ENCODE measurements at regions not wholly inside any gene's neighbourhood (a gene's known extent, or its start where the extent isn't known, plus 50 kb on each side); places are given as distances from the start of the nearest gene placed in this dataset.

DNA sequence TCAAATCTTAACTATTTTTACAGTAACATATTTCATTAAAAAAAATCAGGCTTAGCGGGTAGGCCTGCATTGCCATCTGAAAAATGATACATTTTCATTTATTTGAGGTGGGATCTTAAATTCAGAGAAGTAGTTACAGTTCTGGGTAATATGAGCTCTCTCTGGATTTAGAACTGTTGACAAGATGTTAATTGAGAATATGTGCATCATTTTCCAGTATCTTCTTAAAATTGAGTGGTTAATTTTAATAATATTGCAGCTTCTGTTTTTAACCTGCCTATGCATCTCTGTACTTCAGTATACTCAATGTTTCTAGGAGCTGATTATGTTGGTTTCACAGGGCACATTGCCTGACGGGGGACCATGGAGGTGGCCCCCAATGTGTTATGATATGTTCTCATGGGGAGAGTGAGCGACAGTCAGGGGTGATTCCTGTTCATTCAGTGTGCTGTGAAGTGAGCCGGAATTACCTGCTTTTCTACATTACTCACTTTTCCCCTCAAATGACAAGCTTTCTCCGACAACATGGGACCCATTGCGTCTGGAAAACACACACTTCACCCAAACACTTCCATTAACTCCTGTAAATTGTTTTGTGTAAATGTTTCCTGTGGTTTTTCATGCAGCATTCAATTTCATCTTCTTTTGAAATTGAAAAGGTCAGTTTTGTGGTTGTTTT, 406.2 kb downstream of the MTX2 start:
- intact Hi-C loops (cut with micrococcal nuclease), result no loop called here
- H3K4me3 Mint-ChIP-seq, result no peak overlapping the region
- H3K27ac Mint-ChIP-seq, result no peak overlapping the region
- no peaks in the 10 kb centered on the region for H3K9me3 Mint-ChIP-seq
- peaks cover 4% of the 10 kb centered on the region for H3K27me3 Mint-ChIP-seq
- H3K4me1 Mint-ChIP-seq (ENCODE audit: low read depth), result no peaks in the 10 kb centered on the region
- no peaks in the 10 kb centered on the region for H3K36me3 Mint-ChIP-seq (ENCODE audit: low read depth)

DNA sequence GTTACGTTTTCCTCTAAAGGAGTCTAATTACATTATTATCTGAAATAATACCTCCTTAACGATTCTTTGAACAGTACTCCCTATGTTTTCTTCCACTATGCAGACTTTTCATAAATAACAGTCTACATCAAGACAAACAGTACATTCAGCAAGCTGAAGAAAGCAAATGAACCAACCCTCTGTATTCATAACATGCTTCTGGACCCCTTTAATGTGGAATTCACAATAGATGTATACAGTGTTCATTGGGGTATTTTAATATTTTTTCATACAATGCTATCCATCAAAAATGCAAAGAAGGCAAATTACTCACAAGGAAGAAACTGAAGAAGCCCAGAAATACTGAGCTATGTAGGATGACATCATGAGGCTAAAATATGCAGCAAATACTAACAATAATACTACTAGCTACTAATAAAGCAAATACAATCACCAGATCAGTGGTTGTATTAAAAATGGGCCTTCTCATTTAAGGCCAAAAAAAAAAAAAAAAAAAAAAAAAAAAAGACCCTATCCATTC, 408.6 kb downstream of the MTX2 start:
- H3K4me3 Mint-ChIP-seq, result no peak overlapping the region
- peaks cover 5% of the 10 kb centered on the region for H3K27me3 Mint-ChIP-seq
- no peak overlapping the region for H3K27ac Mint-ChIP-seq
- H3K36me3 Mint-ChIP-seq (ENCODE audit: low read depth), result no peaks in the 10 kb centered on the region
- intact Hi-C loops (cut with micrococcal nuclease), result no loop called here
- H3K4me1 Mint-ChIP-seq (ENCODE audit: low read depth), result no peaks in the 10 kb centered on the region
- H3K9me3 Mint-ChIP-seq, result no peaks in the 10 kb centered on the region

GRCh38 chr2:176678571-176678970, 409.3 kb downstream of the MTX2 start:
- H3K27ac Mint-ChIP-seq, result no peak overlapping the region
- H3K36me3 Mint-ChIP-seq (ENCODE audit: low read depth), result no peaks in the 10 kb centered on the region
- H3K9me3 Mint-ChIP-seq, result no peaks in the 10 kb centered on the region
- H3K27me3 Mint-ChIP-seq, result peaks cover 5% of the 10 kb centered on the region
- H3K4me1 Mint-ChIP-seq (ENCODE audit: low read depth), result no peaks in the 10 kb centered on the region
- intact Hi-C loops (cut with micrococcal nuclease), result no loop called here
- H3K4me3 Mint-ChIP-seq, result no peak overlapping the region

DNA sequence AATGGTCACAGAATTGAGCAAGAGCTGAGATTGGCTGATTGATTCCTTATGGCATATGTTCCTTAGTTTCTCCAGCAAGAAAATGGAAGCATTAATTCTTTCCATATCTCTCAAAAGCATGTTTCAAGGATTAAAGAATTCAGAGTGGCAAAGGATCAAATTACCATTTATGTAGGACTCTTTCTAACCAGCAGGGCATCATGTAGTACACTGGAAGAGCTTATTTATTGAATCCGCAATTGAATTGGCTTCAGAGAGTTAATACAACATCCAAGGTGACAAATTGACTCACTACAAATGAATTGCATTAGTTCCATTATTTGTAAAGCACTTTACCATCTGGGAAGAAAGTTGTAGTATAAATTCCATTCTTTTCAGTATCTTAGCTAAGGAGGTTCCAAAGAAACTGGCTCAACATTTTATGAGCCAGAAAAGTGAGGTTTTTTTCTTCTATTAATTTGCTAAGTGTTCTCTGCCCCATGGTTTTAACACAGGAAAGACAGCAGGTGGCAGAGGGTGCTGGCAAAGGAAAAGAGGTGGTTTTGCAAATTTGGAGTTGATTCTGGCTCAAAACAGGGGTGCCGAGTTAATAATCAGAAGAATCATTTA, 409.9 kb downstream of the MTX2 start:
- Mint-ChIP-seq H3K4me3 (no peak overlapping the region), H3K27me3 (peaks cover 4% of the 10 kb centered on the region), H3K36me3 (ENCODE audit: low read depth) (no peaks in the 10 kb centered on the region), H3K27ac (no peak overlapping the region), H3K4me1 (ENCODE audit: low read depth) (no peaks in the 10 kb centered on the region), H3K9me3 (no peaks in the 10 kb centered on the region)
- intact Hi-C loops (cut with micrococcal nuclease), result no loop called here

GRCh38 chr2:176680916-176681516, 411.8 kb downstream of the MTX2 start:
- peaks cover 9% of the 10 kb centered on the region for H3K27me3 Mint-ChIP-seq
- no peak overlapping the region for H3K27ac Mint-ChIP-seq
- intact Hi-C loops (cut with micrococcal nuclease), result no loop called here
- no peaks in the 10 kb centered on the region for H3K9me3 Mint-ChIP-seq
- no peaks in the 10 kb centered on the region for H3K36me3 Mint-ChIP-seq (ENCODE audit: low read depth)
- H3K4me3 Mint-ChIP-seq, result no peak overlapping the region
- H3K4me1 Mint-ChIP-seq (ENCODE audit: low read depth), result no peaks in the 10 kb centered on the region

GRCh38 chr2:176681584-176682115, 412.4 kb downstream of the MTX2 start:
- Mint-ChIP-seq H3K27ac (no peak overlapping the region), H3K4me3 (no peak overlapping the region), H3K9me3 (no peaks in the 10 kb centered on the region), H3K4me1 (ENCODE audit: low read depth) (no peaks in the 10 kb centered on the region), H3K36me3 (ENCODE audit: low read depth) (no peaks in the 10 kb centered on the region), H3K27me3 (peaks cover 10% of the 10 kb centered on the region)
- intact Hi-C loops (cut with micrococcal nuclease), result no loop called here

DNA sequence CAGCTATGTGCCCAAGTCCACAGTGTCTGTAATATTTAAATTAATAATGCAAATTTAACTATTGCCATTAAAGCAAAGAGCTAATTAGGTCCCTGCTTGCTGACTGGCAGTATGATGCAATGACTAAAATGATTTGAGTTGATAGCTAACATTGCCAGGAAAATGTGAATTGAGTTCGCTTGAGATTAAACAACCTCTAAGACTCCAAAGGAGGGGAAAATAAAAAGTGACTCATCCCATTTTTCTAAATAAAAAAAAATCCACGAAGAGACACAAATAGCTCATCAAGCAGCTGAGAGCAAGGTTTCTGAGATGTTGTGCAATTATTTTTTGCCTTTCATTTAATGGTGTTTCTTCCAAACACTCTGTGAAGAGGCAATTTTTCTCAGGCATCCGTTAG, 413.0 kb downstream of the MTX2 start:
- H3K36me3 Mint-ChIP-seq (ENCODE audit: low read depth), result no peaks in the 10 kb centered on the region
- intact Hi-C loops (cut with micrococcal nuclease), result no loop called here
- H3K4me3 Mint-ChIP-seq, result no peak overlapping the region
- no peaks in the 10 kb centered on the region for H3K9me3 Mint-ChIP-seq
- H3K27me3 Mint-ChIP-seq, result peaks cover 10% of the 10 kb centered on the region
- no peak overlapping the region for H3K27ac Mint-ChIP-seq
- H3K4me1 Mint-ChIP-seq (ENCODE audit: low read depth), result no peaks in the 10 kb centered on the region

- Mint-ChIP-seq H3K9me3 (no peaks in the 10 kb centered on the region), H3K27me3 (peaks cover 10% of the 10 kb centered on the region), H3K4me1 (ENCODE audit: low read depth) (no peaks in the 10 kb centered on the region), H3K27ac (no peak overlapping the region), H3K4me3 (no peak overlapping the region), H3K36me3 (ENCODE audit: low read depth) (no peaks in the 10 kb centered on the region)
- intact Hi-C loops (cut with micrococcal nuclease), result no loop called here
These were observed 414.4 kb downstream of the MTX2 start for GRCh38 chr2:176683618-176684111.

DNA sequence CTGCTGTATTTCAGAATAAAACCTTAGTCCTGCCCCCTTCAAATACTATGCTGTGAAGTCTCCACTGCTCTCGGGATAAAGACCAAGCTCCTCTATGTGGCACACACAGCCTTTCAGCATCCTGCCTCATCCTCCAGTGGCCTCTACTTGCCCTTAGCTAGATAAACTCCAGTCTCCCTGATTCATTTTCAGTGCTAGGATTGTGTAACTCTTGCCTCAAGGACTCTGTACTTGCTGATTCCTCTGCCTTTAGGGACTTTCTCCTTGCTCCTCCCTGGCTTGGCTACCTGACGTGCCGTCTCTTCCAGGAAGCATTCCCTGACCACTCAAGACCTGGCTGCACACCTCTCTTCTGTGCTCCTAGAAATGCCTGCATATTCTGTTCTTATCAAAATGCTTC, 416.7 kb downstream of the MTX2 start:
- Mint-ChIP-seq H3K4me1 (ENCODE audit: low read depth) (no peaks in the 10 kb centered on the region), H3K27me3 (peaks cover 10% of the 10 kb centered on the region), H3K27ac (no peak overlapping the region), H3K9me3 (no peaks in the 10 kb centered on the region), H3K36me3 (ENCODE audit: low read depth) (no peaks in the 10 kb centered on the region), H3K4me3 (no peak overlapping the region)
- intact Hi-C loops (cut with micrococcal nuclease), result no loop called here

DNA sequence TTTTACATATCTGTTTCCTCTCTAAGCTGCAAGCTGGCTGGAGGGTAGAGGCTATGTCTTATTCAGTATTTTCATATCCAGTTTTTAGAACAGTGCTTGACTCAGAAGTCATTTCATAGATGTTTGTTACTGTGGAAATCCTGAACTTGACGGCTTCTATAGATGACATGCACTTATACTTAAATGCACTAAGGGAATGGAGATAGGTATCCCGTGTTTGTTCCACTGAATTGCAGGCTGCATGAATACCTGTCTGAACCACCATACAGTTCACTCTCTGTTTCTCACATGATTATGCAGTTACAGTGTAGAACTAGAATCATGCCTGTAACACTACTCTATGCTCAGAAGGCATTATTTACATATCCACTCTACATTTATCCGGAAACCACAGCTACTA, 417.1 kb downstream of the MTX2 start:
- intact Hi-C loops (cut with micrococcal nuclease), result no loop called here
- no peak overlapping the region for H3K4me3 Mint-ChIP-seq
- H3K27me3 Mint-ChIP-seq, result peaks cover 10% of the 10 kb centered on the region
- H3K9me3 Mint-ChIP-seq, result no peaks in the 10 kb centered on the region
- no peak overlapping the region for H3K27ac Mint-ChIP-seq
- no peaks in the 10 kb centered on the region for H3K4me1 Mint-ChIP-seq (ENCODE audit: low read depth)
- H3K36me3 Mint-ChIP-seq (ENCODE audit: low read depth), result no peaks in the 10 kb centered on the region

GRCh38 chr2:176687342-176687741, 418.1 kb downstream of the MTX2 start:
- intact Hi-C loops (cut with micrococcal nuclease), result no loop called here
- Mint-ChIP-seq H3K9me3 (no peaks in the 10 kb centered on the region), H3K27ac (no peak overlapping the region), H3K27me3 (peaks cover 10% of the 10 kb centered on the region), H3K4me1 (ENCODE audit: low read depth) (no peaks in the 10 kb centered on the region), H3K36me3 (ENCODE audit: low read depth) (no peaks in the 10 kb centered on the region), H3K4me3 (no peak overlapping the region)

GRCh38 chr2:176687944-176688343, 418.7 kb downstream of the MTX2 start:
- no peaks in the 10 kb centered on the region for H3K36me3 Mint-ChIP-seq (ENCODE audit: low read depth)
- no peak overlapping the region for H3K4me3 Mint-ChIP-seq
- H3K9me3 Mint-ChIP-seq, result no peaks in the 10 kb centered on the region
- H3K27me3 Mint-ChIP-seq, result peaks cover 7% of the 10 kb centered on the region
- intact Hi-C loops (cut with micrococcal nuclease), result no loop called here
- no peaks in the 10 kb centered on the region for H3K4me1 Mint-ChIP-seq (ENCODE audit: low read depth)
- no peak overlapping the region for H3K27ac Mint-ChIP-seq

DNA sequence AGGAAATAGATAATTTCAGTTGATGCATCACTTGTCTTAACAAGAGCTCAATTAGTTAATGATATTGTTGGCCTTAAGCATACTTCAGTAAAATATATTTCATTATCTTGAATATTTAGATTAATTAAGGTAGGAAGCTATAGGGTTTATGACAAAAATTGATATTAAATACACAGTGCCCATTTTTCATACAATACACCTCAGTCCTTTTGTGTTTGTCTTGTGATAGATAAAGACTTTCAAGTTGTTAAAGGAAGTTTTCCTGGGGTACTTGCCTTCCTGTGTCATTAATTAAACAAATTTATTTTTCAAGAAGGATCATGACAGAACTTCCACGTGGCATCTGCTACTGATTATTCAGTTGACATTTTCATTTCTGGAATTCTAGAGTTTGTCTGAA, 420.5 kb downstream of the MTX2 start:
- Mint-ChIP-seq H3K4me1 (ENCODE audit: low read depth) (no peaks in the 10 kb centered on the region), H3K4me3 (no peak overlapping the region), H3K36me3 (ENCODE audit: low read depth) (no peaks in the 10 kb centered on the region), H3K9me3 (no peaks in the 10 kb centered on the region), H3K27ac (no peak overlapping the region), H3K27me3 (peaks cover 9% of the 10 kb centered on the region)
- intact Hi-C loops (cut with micrococcal nuclease), result no loop called here

- Mint-ChIP-seq H3K27ac (no peak overlapping the region), H3K27me3 (peaks cover 2% of the 10 kb centered on the region), H3K4me1 (ENCODE audit: low read depth) (no peaks in the 10 kb centered on the region), H3K36me3 (ENCODE audit: low read depth) (no peaks in the 10 kb centered on the region), H3K9me3 (no peaks in the 10 kb centered on the region), H3K4me3 (no peak overlapping the region)
- intact Hi-C loops (cut with micrococcal nuclease), result no loop called here
These were observed 422.2 kb downstream of the MTX2 start for GRCh38 chr2:176691471-176691870.

All from dendritic cell treated with granulocyte-macrophage colony-stimulating factor and Interleukin-4, amounts not matched to agents 40 ng/mL and 50 ng/mL, for 4 days (primary cell).